ENCODE measurements at regions not wholly inside any gene's neighbourhood (a gene's known extent, or its start where the extent isn't known, plus 50 kb on each side); places are given as distances from the start of the nearest gene placed in this dataset.

- DNase-seq (no peak), ATAC-seq (no peak)
- H3K4me3 ChIP-seq, result no peak overlapping the region
- H3K4me1 ChIP-seq, result no peaks in the 10 kb centered on the region
- no peak for TF ChIP-seq CTCF (IDR thresholded peaks at IDR 0.05)
- no peaks in the 10 kb centered on the region for H3K9me3 ChIP-seq
- peaks cover 3% of the 10 kb centered on the region for H3K27me3 ChIP-seq (ENCODE audit: low read depth)
- H3K36me3 ChIP-seq, result no peaks in the 10 kb centered on the region
- intact Hi-C loops (cut with DNase I), result no loop called here
- no peak overlapping the region for H3K27ac ChIP-seq
These were observed 135.3 kb downstream of the CHST1 start for GRCh38 chr11:45530111-45530510.

GRCh38 chr11:45528435-45528834 lies 137.0 kb downstream of the CHST1 start:
- intact Hi-C loops (cut with DNase I), result no loop called here
- no peaks in the 10 kb centered on the region for H3K9me3 ChIP-seq
- DNase-seq, result no peak
- no peaks in the 10 kb centered on the region for H3K27me3 ChIP-seq (ENCODE audit: low read depth)
- TF ChIP-seq CTCF (IDR thresholded peaks at IDR 0.05), result no peak
- H3K4me3 ChIP-seq, result no peak overlapping the region
- H3K36me3 ChIP-seq, result no peaks in the 10 kb centered on the region
- ATAC-seq, result no peak
- no peak overlapping the region for H3K27ac ChIP-seq
- H3K4me1 ChIP-seq, result no peaks in the 10 kb centered on the region

GRCh38 chr11:45527898-45528297 lies 137.5 kb downstream of the CHST1 start:
- TF ChIP-seq CTCF (IDR thresholded peaks at IDR 0.05), result no peak
- H3K36me3 ChIP-seq, result no peaks in the 10 kb centered on the region
- no peak overlapping the region for H3K4me3 ChIP-seq
- ATAC-seq (no peak), DNase-seq (no peak)
- H3K27ac ChIP-seq, result no peak overlapping the region
- H3K27me3 ChIP-seq (ENCODE audit: low read depth), result no peaks in the 10 kb centered on the region
- no peaks in the 10 kb centered on the region for H3K9me3 ChIP-seq
- no peaks in the 10 kb centered on the region for H3K4me1 ChIP-seq
- intact Hi-C loops (cut with DNase I), result no loop called here

- DNase-seq (no peak), ATAC-seq (no peak)
- Histone ChIP-seq H3K4me1 (no peaks in the 10 kb centered on the region), H3K36me3 (no peaks in the 10 kb centered on the region), H3K27me3 (ENCODE audit: low read depth) (no peaks in the 10 kb centered on the region), H3K9me3 (no peaks in the 10 kb centered on the region), H3K27ac (no peak overlapping the region), H3K4me3 (no peak overlapping the region)
- TF ChIP-seq CTCF (IDR thresholded peaks at IDR 0.05), result no peak
- intact Hi-C loops (cut with DNase I), result no loop called here
These were observed 140.0 kb downstream of the CHST1 start for GRCh38 chr11:45525393-45525792.

- ATAC-seq (no peak), DNase-seq (no peak)
- Histone ChIP-seq H3K27ac (no peak overlapping the region), H3K36me3 (no peaks in the 10 kb centered on the region), H3K4me1 (no peaks in the 10 kb centered on the region), H3K4me3 (no peak overlapping the region), H3K9me3 (no peaks in the 10 kb centered on the region), H3K27me3 (ENCODE audit: low read depth) (no peaks in the 10 kb centered on the region)
- intact Hi-C loops (cut with DNase I), result no loop called here
- TF ChIP-seq CTCF (IDR thresholded peaks at IDR 0.05), result no peak
These were observed 141.7 kb downstream of the CHST1 start for GRCh38 chr11:45523760-45524159.
